Liver (tissue), 8 donors: ENCODE measurements at regions not wholly inside any gene's neighbourhood (a gene's known extent, or its start where the extent isn't known, plus 50 kb on each side); places are given as distances from the start of the nearest gene placed in this dataset.

ENCODE experiments used
- DNase-seq: peaks from one replicate; pipeline ENCODE4 v3.0.0-alpha.2; 2017; ENCODE audit warnings: low spot score
- H3K27ac ChIP-seq, 2 donors: one replicate each; pipeline ENCODE4 v1.7.0; 2013; ENCODE audit warnings: inconsistent platforms in 2 of 2, low read length in 2 of 2, control low read depth in 1 of 2, low read depth in 1 of 2, mild to moderate bottlenecking in 1 of 2
- H3K27me3 ChIP-seq, 4 donors: one replicate each; pipeline versions ENCODE4 v1.6.1 to v1.7.0; 2013; ENCODE audit warnings: low read length in 3 of 4, inconsistent platforms in 1 of 4, mild to moderate bottlenecking in 1 of 4, moderate library complexity in 1 of 4; ENCODE audit not compliant: control insufficient read depth in 4 of 4, insufficient read depth in 4 of 4
- H3K36me3 ChIP-seq, 4 donors: one replicate each; pipeline versions ENCODE4 v1.6.1 to v1.7.0; 2013; ENCODE audit warnings: low read length in 3 of 4, mild to moderate bottlenecking in 3 of 4, low read depth in 1 of 4, moderate library complexity in 1 of 4; ENCODE audit not compliant: control insufficient read depth in 4 of 4, insufficient read depth in 3 of 4
- H3K4me1 ChIP-seq, 4 donors: one replicate each; pipeline versions ENCODE4 v1.6.1 to v1.7.0; 2013; ENCODE audit warnings: low read length in 3 of 4, mild to moderate bottlenecking in 3 of 4, moderate library complexity in 1 of 4; ENCODE audit not compliant: control insufficient read depth in 4 of 4, insufficient read depth in 4 of 4
- H3K4me3 ChIP-seq, 3 donors: one replicate each; pipeline versions ENCODE4 v1.6.1 to v1.7.0; 2013; ENCODE audit warnings: low read length in 3 of 3, control low read depth in 1 of 3, low read depth in 1 of 3, mild to moderate bottlenecking in 1 of 3
- H3K9ac ChIP-seq, 2 donors: one replicate each; pipeline ENCODE4 v1.7.0; 2013; ENCODE audit warnings: low read length in 2 of 2, mild to moderate bottlenecking in 2 of 2, moderate library complexity in 2 of 2, control low read depth in 1 of 2, low read depth in 1 of 2
- H3K9me3 ChIP-seq, 4 donors: one replicate each; pipeline versions ENCODE4 v1.6.1 to v1.7.0; 2013; ENCODE audit warnings: low read length in 3 of 4; ENCODE audit not compliant: control insufficient read depth in 4 of 4
- EGR1 ChIP-seq, 2 donors: IDR thresholded peaks; 2 replicates each; pipeline ENCODE4 v1.6.1; 2016 to 2018; ENCODE audit warnings: antibody characterized with exemption in 2 of 2, low read depth in 2 of 2
- FOXA1 ChIP-seq: IDR thresholded peaks from 2 replicates; pipeline ENCODE4 v1.6.1; 2016; ENCODE audit warnings: antibody characterized with exemption
- FOXA2 ChIP-seq: IDR thresholded peaks from 2 replicates; pipeline ENCODE4 v1.6.1; 2016; ENCODE audit warnings: antibody characterized with exemption
- HNF4A ChIP-seq, 2 donors: conservative IDR thresholded peaks; 2 replicates each; pipeline ENCODE4 v1.6.1; 2016; ENCODE audit warnings: antibody characterized with exemption in 2 of 2, mild to moderate bottlenecking in 2 of 2
- HNF4G ChIP-seq: IDR thresholded peaks from 2 replicates; pipeline ENCODE4 v1.6.1; 2016; ENCODE audit warnings: antibody characterized with exemption
- SP1 ChIP-seq: IDR thresholded peaks from 2 replicates; pipeline ENCODE4 v1.6.1; 2018; ENCODE audit warnings: antibody characterized with exemption, mild to moderate bottlenecking
- TAF1 ChIP-seq: conservative IDR thresholded peaks from 2 replicates; pipeline ENCODE4 v1.6.1; 2016; ENCODE audit warnings: antibody characterized with exemption, mild to moderate bottlenecking
- YY1 ChIP-seq: IDR thresholded peaks from 2 replicates; pipeline ENCODE4 v1.6.1; 2016; ENCODE audit warnings: antibody characterized with exemption, mild to moderate bottlenecking
- WGBS: extraction: QIAGEN DNeasy Blood & Tissue Kit; methylation state at CpG from one replicate; pipeline ENCODE4 v1.1.7; 2013; 5-methylcytosine and 5-hydroxymethylcytosine counted together
- TF ChIP-seq, protein P1 (sequence below): IDR thresholded peaks from 2 replicates; pipeline ENCODE4 v1.6.1; 2016; ENCODE audit warnings: antibody characterized with exemption
- TF ChIP-seq, protein P2 (sequence below): IDR thresholded peaks from 2 replicates; pipeline ENCODE4 v1.6.1; 2016; ENCODE audit warnings: antibody characterized with exemption
- TF ChIP-seq, protein P3 (sequence below): IDR thresholded peaks from 2 replicates; pipeline ENCODE4 v1.6.1; 2016; ENCODE audit warnings: antibody characterized with exemption
- TF ChIP-seq, protein P4 (sequence below): IDR thresholded peaks from 2 replicates; pipeline ENCODE4 v1.6.1; 2016; ENCODE audit warnings: antibody characterized with exemption, mild to moderate bottlenecking
- TF ChIP-seq, protein P5 (sequence below): fragments of 150-350 bp; IDR thresholded peaks from 2 replicates; pipeline ENCODE4 v1.5.1; 2017; ENCODE audit warnings: improper control_type of control experiment, low read depth, low read length; ENCODE audit not compliant: missing input control
- donor health status: healthy.
- donor health status: healthy.
- donor health status: healthy.
- donor health status: healthy.
- donor health status: healthy.

DNA sequence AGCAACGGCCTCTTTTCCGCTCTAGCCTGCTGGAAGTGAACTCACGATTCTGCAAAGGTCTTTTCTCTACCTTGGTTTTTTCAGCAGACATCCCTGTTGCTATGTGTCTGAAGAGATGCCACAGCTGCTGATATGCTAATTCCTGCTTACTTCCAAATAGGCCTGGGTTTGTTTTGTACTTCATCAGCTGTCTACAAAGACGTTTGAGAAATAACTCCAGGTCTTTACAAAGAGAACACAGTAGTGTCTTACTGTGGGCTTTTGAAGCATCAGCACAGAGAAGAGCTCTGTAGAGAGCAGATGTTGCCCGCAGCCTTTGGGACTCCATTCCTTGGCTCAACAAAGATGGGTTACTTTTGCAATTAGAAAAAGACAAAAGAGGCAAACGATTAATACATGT is 1366.5 kb downstream of the AACS start:
- TF ChIP-seq, protein P1, sequence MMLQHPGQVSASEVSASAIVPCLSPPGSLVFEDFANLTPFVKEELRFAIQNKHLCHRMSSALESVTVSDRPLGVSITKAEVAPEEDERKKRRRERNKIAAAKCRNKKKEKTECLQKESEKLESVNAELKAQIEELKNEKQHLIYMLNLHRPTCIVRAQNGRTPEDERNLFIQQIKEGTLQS = no peak
- TF ChIP-seq, protein P2, sequence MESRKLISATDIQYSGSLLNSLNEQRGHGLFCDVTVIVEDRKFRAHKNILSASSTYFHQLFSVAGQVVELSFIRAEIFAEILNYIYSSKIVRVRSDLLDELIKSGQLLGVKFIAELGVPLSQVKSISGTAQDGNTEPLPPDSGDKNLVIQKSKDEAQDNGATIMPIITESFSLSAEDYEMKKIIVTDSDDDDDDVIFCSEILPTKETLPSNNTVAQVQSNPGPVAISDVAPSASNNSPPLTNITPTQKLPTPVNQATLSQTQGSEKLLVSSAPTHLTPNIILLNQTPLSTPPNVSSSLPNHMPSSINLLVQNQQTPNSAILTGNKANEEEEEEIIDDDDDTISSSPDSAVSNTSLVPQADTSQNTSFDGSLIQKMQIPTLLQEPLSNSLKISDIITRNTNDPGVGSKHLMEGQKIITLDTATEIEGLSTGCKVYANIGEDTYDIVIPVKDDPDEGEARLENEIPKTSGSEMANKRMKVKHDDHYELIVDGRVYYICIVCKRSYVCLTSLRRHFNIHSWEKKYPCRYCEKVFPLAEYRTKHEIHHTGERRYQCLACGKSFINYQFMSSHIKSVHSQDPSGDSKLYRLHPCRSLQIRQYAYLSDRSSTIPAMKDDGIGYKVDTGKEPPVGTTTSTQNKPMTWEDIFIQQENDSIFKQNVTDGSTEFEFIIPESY = no peak
- TF ChIP-seq SP1 = no peak
- no peak for TF ChIP-seq EGR1 (IDR thresholded peaks at IDR 0.05; ENCODE audit: low read depth in 2 of 2)
- no peak for TF ChIP-seq FOXA1
- TF ChIP-seq, protein P3, sequence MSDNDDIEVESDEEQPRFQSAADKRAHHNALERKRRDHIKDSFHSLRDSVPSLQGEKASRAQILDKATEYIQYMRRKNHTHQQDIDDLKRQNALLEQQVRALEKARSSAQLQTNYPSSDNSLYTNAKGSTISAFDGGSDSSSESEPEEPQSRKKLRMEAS = no peak
- TF ChIP-seq, protein P4, sequence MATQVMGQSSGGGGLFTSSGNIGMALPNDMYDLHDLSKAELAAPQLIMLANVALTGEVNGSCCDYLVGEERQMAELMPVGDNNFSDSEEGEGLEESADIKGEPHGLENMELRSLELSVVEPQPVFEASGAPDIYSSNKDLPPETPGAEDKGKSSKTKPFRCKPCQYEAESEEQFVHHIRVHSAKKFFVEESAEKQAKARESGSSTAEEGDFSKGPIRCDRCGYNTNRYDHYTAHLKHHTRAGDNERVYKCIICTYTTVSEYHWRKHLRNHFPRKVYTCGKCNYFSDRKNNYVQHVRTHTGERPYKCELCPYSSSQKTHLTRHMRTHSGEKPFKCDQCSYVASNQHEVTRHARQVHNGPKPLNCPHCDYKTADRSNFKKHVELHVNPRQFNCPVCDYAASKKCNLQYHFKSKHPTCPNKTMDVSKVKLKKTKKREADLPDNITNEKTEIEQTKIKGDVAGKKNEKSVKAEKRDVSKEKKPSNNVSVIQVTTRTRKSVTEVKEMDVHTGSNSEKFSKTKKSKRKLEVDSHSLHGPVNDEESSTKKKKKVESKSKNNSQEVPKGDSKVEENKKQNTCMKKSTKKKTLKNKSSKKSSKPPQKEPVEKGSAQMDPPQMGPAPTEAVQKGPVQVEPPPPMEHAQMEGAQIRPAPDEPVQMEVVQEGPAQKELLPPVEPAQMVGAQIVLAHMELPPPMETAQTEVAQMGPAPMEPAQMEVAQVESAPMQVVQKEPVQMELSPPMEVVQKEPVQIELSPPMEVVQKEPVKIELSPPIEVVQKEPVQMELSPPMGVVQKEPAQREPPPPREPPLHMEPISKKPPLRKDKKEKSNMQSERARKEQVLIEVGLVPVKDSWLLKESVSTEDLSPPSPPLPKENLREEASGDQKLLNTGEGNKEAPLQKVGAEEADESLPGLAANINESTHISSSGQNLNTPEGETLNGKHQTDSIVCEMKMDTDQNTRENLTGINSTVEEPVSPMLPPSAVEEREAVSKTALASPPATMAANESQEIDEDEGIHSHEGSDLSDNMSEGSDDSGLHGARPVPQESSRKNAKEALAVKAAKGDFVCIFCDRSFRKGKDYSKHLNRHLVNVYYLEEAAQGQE = no peak
- no peak for TF ChIP-seq FOXA2
- no peak for TF ChIP-seq HNF4G
- TF ChIP-seq TAF1 = no peak
- no peak for TF ChIP-seq HNF4A (conservative IDR thresholded peaks at IDR 0.05)
- TF ChIP-seq, protein P5, sequence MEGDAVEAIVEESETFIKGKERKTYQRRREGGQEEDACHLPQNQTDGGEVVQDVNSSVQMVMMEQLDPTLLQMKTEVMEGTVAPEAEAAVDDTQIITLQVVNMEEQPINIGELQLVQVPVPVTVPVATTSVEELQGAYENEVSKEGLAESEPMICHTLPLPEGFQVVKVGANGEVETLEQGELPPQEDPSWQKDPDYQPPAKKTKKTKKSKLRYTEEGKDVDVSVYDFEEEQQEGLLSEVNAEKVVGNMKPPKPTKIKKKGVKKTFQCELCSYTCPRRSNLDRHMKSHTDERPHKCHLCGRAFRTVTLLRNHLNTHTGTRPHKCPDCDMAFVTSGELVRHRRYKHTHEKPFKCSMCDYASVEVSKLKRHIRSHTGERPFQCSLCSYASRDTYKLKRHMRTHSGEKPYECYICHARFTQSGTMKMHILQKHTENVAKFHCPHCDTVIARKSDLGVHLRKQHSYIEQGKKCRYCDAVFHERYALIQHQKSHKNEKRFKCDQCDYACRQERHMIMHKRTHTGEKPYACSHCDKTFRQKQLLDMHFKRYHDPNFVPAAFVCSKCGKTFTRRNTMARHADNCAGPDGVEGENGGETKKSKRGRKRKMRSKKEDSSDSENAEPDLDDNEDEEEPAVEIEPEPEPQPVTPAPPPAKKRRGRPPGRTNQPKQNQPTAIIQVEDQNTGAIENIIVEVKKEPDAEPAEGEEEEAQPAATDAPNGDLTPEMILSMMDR = no peak
- no peak for TF ChIP-seq YY1
- no peaks in the 10 kb centered on the region for H3K4me1 ChIP-seq
- H3K36me3 ChIP-seq = no peaks in the 10 kb centered on the region
- H3K4me3 ChIP-seq = no peak overlapping the region
- no peak for DNase-seq
- no peak overlapping the region for H3K27ac ChIP-seq
- WGBS = 68% methylated on average over 6 of the region's 6 CpGs
- H3K27me3 ChIP-seq = peaks cover 0 to 7% (median 0%) of the 10 kb centered on the region in 4 donors
- H3K9me3 ChIP-seq = no peaks in the 10 kb centered on the region
- no peak overlapping the region for H3K9ac ChIP-seq

DNA sequence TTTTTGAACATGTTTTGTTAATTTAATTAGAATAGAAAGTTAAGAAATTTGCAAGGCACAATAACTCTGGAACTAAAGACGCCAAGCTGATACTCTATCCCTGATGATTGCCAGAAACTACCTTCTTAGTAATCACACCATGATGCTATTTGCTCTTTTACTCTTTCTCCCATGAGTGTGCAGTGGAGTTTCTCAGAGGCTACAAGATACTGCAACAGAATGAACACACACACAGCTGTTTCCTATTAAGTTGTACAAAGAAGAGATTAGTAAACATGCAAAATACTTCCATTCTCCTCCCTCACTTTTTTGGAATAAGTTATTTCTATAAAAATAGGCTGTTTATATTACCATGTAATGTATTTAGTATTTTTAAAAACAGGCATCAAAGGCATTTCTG is 1367.5 kb downstream of the AACS start:
- TF ChIP-seq, protein P3 = no peak
- TF ChIP-seq EGR1 (IDR thresholded peaks at IDR 0.05; ENCODE audit: low read depth in 2 of 2) = no peak
- TF ChIP-seq, protein P2 = no peak
- TF ChIP-seq SP1 = no peak
- Histone ChIP-seq H3K4me3 (no peak overlapping the region), H3K27ac (no peak overlapping the region), H3K4me1 (no peaks in the 10 kb centered on the region), H3K9me3 (no peaks in the 10 kb centered on the region), H3K27me3 (peaks cover 0 to 7% (median 0%) of the 10 kb centered on the region in 4 donors), H3K36me3 (no peaks in the 10 kb centered on the region), H3K9ac (no peak overlapping the region)
- DNase-seq = no peak
- 76% methylated on average over 1 of the region's 1 CpG for WGBS
